ENCODE measurements at regions not wholly inside any gene's neighbourhood (a gene's known extent, or its start where the extent isn't known, plus 50 kb on each side); places are given as distances from the start of the nearest gene placed in this dataset.
A peak's percentile ranks its signal among the peaks of the same experiment; 100 is the strongest.

DNA sequence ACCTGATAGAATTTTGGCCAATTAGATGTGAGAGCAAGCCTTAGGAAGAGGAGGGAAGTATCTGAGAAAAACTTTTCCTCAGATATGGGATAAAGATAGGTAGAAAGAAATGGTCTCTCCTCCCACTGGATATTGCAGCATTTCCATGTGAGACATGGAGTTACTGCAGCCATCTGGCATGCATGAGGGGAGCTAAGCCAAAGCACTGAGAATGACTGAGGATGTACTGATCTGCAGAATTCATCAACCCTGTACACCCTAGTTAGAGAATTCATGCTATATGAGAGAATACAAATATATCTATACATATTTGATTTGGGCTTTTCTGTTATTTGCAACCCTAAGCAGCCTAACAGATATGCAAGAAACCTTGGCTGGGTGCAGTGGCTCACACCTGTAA is 52.5 kb upstream of the RPL34 start:
- DNase-seq, result no peak

DNA sequence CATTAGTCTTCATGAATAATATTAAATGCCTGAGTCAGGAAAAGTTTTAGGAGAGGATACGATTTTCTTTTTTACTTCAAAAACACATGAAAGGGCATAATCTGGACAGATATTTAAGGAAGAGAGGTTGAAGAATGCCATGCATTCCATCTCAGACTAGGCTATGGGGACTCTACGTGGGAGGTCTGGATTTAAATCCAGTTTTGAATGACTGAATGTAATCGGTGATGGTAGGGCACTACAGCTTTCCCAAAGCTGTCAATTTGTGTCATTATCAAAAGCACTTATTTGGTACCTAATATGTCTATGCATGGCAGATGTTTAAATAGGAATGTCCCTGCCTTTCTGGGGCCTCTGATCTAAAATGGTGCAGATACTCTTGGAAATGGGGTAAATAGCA is 59.3 kb upstream of the RPL34 start:
- no peak for DNase-seq

DNA sequence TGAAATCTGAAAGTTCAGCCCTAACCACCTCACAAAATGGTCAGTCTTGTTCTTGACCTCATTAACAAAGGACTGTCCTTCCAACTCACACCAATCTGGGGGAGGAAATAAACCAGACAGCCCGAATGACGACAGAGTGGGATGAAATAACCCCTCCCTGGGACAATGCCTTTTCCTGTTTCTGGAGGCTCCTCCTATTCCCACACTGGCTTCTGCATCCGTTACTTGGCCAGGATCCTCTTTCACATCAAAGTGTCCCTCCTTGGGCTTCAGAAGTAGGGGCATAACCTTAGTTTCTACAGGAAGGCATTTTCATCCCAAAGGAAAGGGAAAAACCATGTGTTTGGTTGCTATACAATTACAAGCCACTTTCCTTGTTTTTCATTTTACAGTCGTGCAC is 59.8 kb upstream of the RPL34 start:
- no peak for DNase-seq

DNA sequence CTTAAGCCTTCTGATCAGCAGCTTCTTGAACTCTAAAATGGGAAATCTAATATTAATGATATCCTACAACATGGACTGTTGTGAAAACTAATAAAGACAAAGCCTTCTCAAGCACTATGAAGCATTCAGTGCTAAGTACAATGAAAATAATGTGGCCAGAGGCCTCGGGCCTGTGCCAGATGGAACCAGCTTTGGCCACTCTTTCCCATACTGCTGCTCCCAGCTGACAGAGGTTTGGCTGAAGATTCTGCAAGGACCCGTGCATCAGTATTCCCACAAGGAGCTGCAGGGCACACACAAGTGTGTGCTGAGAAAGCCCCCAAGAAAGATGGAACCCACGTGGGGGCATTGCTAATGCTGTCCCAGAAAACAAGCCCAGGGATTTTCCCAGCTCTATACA is 60.5 kb upstream of the RPL34 start:
- DNase-seq, result no peak

DNA sequence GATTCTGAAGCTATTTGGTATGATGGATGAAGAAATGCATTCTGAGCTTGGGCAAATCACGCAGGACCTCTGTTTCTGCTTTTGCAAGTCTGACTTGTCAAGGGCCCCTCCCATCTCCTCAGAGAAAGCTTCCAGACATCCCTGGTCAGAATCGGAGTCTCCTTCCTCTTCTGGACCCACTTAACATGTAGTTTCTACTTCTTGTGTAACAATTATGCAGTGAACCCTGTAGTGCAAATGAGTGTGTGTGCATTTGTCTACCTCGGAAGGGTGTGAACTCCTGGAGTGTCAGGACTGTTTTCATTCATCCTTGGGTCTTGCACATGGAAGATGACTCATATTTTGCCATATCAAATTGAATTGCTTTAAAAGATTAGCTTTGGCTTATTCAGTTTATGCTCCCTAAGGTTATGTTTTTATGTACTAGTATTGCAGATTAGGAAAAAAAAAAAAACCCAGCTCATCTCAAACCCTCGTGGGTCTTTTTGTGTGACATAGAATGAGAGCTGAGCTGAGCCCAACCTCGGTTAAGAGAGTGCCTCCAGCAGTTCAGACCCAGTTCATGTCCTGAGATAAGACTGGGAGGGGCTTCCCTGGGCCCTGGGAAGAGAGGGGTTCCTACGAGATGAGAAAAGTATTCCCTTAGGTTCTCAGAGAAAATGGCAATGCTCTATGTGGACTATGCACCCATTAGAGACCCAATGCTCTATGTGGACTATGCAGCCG is 61.1 kb upstream of the RPL34 start:
- DNase-seq, result no peak

DNA sequence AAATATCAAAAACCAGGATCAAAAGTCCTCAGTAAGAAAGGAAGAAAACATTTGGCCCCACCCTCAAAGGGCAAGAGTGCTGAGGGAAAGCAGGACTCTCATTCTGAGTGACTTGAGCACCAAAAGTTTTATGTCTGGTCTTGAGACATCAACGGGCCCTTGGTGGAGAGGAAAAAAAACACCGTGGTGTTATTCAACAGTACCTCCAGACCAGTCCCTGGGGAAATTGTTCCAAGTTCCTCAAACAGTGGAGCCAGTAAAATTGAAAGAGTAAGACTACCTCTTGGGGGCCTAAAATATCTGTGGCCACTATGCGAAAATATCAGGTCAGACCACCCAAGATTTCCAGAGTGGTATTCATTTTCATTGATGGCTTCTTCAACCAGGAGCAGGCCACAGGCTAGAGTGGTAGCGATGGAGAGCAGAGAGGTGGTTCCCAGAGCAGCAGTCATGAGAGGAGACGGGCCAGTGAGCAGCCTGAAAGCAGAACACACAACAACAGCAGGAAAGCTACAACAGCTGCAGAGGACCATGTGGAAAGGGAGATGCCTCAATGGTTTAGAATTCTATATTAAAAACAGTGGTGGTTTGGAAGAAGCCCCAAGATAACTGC is 63.7 kb upstream of the RPL34 start:
- DNase-seq, result no peak

DNA sequence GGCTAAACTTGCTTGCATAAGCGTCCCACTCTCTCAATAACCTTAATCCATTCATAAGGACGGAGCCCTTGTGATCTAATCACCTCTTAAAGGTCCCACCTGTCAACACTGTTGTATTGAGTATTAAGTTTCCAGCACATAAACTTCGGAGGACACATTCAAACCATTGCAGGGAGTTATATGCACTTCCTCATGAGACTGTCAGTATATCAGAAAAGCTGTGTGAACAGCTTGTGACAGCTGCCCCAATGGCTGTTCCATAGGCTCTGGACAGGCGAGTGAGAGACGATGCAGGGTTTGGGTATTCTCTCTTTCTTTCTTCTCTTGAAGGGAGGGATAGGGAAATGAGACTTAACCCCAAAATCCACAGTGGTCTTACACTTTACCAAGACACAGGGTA is 64.2 kb upstream of the RPL34 start:
- no peak for DNase-seq

DNA sequence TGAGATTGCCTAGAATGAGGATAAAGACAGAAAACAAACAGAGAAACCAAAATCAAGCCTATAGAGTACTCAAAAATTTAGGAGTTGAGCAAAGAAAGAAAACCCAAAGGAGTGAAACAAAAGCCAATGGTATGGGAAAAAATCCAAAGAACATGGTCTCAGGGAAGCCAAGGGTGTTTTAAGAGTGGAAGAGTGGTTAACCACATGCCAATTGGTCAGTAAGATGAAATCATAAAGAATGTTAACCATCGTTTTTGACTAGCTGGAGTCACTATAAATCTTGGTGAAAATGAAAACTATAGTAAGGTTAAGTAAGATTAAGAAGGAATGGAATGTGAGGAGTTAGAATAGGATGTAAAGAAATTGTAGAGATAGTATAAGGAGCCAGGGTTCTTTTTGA is 64.7 kb upstream of the RPL34 start:
- no peak for DNase-seq

DNA sequence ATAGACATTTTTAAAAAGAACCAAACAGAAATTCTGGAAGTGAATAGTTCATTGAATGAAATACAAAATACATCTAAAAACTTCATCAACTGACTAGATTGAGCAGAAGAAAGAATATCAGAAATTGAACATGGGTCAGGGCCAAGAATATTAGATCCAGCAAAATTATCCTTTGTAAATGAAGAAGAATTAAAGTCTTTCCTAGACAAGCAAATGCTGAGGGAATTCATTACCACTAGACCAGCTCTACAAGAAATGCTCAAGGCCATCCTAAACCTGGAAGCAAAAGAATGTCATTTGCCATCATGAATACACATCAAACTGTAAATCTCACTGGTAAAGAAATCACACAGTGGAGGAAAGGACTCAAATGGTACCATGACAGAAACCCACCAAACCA is 72.7 kb upstream of the RPL34 start:
- DNase-seq, result no peak

DNA sequence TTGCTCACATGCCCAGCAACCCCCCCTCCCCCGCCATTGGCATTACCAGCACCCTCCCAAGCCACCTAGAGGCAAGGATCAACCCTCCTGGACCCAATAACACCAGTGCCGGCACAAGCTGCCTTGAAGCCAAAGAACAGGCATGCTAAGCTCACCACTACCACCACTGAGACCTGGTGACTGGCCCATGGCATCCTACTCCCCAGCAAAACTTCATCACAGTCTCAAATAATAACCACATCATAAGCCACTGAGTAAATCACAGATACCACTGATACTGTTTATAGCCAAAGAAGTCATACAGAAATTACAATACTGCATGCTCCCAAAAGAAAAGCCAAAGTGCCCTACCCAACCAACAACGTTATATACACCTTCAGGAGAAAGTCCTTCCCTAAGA is 73.6 kb upstream of the RPL34 start:
- DNase-seq, result no peak

DNA sequence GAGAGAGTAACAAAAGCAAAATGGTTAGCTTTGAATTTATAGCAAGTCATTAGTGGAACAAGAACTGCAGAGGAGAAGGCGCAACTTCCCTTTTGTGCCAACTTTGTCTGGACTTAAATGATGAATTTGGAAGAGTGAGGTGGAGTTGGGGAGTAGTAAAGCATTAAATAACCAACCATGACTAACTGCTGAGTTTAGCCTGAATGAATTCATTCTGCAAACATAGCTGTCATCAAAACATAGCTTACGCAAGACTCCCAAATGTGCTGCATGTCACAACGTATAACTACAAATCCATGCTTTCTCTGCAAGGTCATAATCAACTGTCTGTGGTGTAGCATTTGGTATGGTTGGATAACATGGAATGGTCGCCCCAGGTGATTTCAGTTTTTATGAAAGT is 75.9 kb upstream of the RPL34 start:
- no peak for DNase-seq

DNA sequence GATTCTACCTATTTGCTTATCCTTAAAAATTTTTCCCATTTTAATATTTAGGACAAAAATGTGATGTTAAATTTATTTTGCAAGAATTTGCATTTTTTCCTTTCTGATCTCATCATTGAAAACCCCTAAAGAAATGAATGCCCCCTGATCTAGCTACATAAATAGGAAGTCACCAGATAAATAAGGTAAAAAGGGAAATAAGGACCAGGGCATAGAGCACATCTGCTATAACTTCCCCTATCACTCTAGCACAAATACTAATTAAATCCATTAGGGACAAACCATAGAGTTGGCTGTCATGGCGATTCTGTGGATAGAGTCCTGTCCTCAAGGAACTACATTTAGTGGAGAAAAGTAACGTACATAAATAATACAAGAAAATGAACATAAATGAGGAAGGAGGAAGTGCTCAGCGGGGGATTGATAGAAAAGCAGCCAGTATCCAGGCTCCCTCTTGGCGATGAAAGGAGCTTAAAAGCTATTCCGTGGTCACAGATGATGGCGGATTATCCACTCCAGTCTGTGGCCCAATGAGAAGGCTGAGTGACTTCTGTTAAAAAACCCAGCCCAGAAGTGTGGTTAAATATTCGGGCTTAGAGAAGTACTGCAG is 76.9 kb upstream of the RPL34 start:
- no peak for DNase-seq

DNA sequence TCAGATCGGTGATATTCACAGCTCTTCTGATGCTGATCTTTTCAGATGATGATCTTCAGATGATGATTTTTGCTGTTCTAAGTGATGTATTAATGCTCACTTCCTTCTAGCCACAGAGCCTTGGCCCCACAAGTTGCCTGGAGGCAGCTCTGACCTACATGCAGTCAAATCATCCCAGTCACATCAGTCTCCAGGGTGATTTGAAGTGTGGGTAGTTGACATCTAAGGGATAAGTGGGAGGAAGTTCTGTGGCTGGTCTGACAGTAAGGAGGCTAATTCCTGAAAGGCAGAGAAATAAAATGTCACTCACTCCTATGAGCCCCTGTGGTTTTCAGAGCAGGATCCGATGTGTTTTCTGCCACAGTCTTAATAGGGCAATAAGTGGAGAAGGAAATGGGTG is 79.8 kb upstream of the RPL34 start:
- no peak for DNase-seq

DNA sequence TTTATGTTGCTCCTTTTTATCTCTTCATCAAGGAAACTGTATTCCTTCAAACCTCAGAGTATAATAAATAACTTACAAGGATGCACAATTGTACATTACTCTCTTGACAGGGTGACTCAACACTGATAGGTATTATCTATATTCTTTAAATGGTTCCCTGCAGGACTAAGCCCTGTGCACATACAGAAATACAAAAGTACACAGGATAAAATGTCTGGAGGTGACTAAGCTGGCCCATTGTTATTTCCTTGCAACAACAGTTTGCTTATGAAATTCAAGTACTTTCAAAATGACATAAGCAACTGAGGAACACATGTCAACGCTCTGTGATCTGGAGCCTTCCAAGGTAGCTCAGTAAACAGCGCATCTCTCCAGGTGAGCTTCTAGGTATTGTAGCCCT is 83.8 kb upstream of the RPL34 start:
- DNase-seq, result no peak

DNA sequence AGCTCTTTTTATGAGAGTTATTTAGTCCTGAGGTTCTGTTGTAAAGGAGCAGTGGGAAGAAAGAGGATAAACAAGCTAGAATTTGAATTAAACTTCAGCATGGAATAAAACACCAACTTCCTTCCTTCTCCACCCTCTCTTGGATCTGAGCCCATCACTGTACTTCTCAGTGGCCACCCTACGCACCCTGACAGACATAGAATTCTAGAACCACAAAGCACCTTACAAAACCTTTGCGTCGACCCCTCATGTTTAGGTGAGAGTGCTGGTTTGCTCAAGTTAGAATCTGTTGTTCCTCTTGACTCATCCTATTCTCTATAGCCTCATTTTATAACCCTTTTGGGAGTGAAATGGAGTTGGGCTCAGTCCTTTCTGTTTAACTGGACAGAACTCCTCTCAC is 84.6 kb upstream of the RPL34 start:
- no peak for DNase-seq

DNA sequence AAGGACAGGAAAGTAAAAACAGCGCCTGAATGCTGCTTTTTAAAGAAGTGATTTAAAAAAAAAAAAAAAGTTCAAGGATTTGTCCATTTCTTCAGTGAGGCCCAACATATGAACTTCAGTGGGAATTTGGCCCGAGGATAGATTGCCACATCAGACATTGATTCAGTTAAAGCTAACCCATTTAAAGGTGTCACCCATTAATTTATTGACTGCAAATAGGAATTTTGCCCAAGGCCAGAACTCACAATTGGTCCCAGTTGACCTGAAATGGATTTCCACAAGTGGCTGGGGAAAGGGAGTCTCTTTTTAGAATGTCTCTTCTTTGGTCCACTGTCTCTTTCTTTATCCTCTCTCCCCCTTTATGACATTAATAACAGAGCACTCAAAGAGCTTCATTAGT is 86.5 kb upstream of the RPL34 start:
- DNase-seq, result no peak

DNA sequence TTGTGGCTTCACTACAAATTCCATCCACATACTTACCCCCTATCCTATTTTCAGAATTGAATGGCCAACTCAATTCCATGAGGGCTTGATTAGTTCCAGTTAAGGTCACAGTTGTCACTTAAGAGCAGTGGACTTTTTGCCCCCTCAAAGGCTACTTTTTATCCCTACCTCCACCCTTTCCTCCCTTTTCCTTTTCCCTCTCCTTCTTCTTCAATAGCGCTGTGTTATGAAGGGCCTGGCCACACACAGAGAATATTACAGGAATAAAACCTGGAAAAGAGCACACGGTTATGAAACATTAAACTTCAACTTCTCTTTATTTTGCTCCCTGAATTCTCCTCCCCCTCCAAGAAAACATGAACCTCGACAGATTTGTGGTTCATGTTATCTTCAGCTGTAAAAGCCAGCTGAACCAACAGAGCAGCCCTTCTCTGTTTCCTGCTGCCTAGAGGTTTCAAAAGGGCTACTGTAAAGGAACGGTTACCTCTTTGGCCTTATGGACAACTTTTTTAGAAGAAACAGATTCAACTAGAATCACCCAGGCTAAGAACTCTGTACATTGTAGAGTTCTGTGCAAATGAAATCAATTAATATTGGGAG is 87.0 kb upstream of the RPL34 start:
- no peak for DNase-seq

DNA sequence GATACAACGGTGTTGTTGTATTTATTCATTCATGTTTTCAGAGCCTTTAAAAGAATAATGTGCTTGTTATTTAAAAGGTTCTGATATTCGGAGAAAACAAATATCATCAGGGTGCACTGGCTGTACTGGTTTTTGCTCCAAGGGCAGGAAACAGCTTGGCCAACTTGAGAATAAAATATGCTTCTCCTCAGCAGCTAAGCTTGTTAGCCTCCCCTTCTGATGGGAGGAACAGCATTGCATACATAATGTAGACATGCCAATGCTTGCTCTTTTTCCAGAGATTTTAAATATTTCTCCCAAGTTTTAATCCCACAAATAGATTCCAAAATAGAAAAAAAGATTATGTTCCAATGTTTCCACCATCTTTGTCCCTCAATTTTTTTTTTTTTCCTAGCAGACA is 87.6 kb upstream of the RPL34 start:
- DNase-seq, result no peak

DNA sequence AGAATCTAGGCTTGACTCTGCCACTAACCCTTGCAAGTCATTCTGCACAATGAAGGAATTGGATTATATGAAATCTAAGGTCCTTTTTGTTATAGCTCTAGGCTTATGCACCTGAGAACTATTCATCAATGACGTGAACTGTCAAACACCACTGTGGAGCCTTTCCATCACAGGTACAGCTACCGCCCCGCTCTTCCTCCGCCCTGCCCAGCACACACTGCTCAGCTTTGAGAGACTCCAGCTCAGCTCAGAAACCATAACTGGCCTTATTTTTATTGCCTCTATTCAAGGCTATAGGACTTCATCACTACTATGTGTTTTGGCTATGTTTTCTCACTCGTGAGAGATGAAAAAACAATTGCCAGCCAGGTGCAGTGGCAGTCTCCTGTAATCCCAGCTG is 88.2 kb upstream of the RPL34 start:
- DNase-seq, result no peak

DNA sequence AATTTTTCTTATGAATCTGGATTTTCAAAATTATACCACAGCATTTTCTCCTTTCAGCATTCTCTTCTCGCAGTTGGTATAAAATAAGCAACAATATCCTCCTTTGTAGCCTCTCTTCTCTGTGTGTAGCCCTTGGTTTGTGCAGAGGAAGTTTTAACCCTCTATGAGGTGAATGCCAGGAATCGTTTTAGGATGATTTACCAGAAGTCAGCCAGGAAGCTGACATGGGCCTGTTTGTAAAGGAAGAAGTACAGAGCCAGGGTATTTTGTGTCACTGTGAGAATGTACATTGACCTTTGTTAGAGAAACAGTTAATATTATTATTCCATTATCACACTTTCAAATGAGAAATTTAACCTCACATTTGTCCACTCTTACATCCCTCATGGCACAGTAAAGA is 88.9 kb upstream of the RPL34 start:
- no peak for DNase-seq

DNA sequence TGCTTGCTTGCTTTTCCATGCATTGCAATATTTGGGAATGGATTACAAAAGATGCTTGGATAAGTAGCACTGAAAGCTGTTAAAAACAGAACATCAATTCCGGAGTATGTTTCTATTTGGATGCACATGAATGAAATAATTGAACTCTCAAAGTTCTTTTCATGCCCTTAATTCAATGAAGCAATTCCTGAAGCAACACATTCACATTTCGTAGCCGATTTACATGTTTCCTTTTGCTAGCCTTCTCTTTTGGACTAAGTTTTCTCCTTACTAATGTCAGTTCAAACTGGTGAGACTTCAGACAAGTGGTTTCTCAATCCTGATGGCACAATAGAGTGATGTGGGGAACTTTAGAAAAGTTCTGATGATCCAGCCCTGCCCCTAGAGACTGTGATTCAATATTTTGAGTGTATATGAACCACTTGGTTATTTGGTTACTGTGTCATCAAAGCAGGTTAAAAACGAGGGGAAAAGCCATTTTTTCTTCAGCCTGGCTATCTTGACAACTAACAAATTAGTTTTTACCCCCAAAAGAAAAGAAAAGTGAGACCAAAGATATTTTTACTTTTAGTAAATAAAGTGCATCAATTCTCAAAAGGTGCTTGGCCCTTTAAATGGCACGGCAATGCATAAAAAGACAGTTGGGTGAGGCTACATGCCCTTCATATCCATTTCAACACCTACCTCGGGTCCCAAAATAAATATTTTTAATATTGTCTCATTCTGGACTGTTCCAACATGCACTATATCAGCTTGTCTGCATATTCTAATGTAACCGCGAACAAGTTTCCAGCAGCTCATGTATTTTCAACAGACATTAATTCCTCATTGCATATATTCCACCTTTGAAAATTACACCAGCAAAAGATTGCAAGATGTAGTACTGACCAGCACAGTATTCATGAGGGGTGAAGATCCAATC is 90.1 kb upstream of the RPL34 start:
- no peak for DNase-seq

DNA sequence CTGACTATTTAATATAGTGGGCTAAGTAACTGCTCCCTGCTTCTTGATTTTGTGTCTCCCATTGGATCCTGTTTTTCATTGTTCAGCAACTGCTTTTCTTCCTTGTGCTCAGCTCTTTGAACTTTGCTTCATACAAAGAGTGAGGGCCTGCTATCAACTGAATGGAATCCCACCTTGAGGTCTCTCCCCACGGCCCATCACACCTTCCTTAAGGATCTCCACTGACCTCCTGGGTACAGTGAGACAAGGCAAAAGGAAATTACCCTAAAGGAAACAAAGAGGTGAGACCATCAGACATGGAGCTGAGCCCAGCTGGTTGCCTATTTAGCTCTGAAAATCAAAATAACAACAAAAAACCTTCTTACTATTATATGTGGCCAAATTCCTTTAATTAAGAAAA is 91.3 kb upstream of the RPL34 start:
- DNase-seq, result no peak

DNA sequence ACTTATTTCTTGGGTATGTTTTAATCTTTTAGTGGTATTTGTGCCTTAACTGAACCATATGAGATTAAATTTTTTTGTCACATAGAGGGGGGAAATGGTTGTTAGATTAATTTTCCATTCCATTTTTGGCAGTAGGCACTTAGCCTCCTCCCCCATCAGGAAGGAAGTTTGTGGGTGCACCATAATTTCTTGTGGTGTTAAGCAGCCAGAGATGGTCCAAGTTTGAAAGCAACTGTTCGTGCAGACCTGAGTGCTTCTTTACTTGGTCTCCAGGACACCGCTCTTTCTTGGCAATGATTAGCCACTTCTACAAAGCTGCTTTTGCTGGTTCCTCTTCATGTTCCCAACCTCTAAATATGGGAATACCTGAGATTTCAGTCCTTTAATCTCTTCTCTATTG is 92.7 kb upstream of the RPL34 start:
- DNase-seq, result peak; percentile 52

Measured in CD4-positive, alpha-beta T cell treated with Interleukin-10 for 1 hour (primary cell).